Endothelial cell (in vitro differentiated cells): ENCODE measurements at regions not wholly inside any gene's neighbourhood (a gene's known extent, or its start where the extent isn't known, plus 50 kb on each side); places are given as distances from the start of the nearest gene placed in this dataset.
"Not testable (repeated sequence)": the region's sequence is repeated elsewhere in the genome, so short reads cannot be mapped to it uniquely, and the experiment has no call there.

Experiments
- DNase-seq: peaks from one replicate; pipeline ENCODE4 v3.0.0; 2021; ENCODE audit warnings: low spot score
- H3K27ac Mint-ChIP-seq: one replicate; pipeline ENCODE4 v1.8.0; 2021; ENCODE audit warnings: mixed read lengths, inconsistent platforms; ENCODE audit not compliant: unreplicated experiment
- H3K27me3 Mint-ChIP-seq: one replicate; pipeline ENCODE4 v1.8.0; 2021; ENCODE audit warnings: mild to moderate bottlenecking, moderate library complexity, mixed read lengths, inconsistent platforms; ENCODE audit not compliant: unreplicated experiment
- H3K36me3 Mint-ChIP-seq: one replicate; pipeline ENCODE4 v1.8.0; 2021; ENCODE audit warnings: mild to moderate bottlenecking, low read depth, mixed read lengths, inconsistent platforms; ENCODE audit not compliant: unreplicated experiment
- H3K4me1 Mint-ChIP-seq: one replicate; pipeline ENCODE4 v1.8.0; 2021; ENCODE audit warnings: mild to moderate bottlenecking, mixed read lengths, inconsistent platforms; ENCODE audit not compliant: unreplicated experiment
- H3K4me3 Mint-ChIP-seq: one replicate; pipeline ENCODE4 v1.8.0; 2021; ENCODE audit warnings: mild to moderate bottlenecking, mixed read lengths, inconsistent platforms; ENCODE audit not compliant: unreplicated experiment
- H3K9me3 Mint-ChIP-seq: one replicate; pipeline ENCODE4 v1.8.0; 2021; ENCODE audit warnings: mixed read lengths, inconsistent platforms; ENCODE audit not compliant: unreplicated experiment
- CTCF ChIP-seq: fragments of 200-600 bp; sonication (generic); IDR thresholded peaks from one replicate; pipeline ENCODE4 v1.5.0; 2021; ENCODE audit warnings: antibody characterized with exemption; ENCODE audit not compliant: unreplicated experiment

- no peaks in the 10 kb centered on the region for H3K9me3 Mint-ChIP-seq
- TF ChIP-seq CTCF = no peak
- no peak for DNase-seq
- H3K4me3 Mint-ChIP-seq = no peak overlapping the region
- no peak overlapping the region for H3K27ac Mint-ChIP-seq
- H3K36me3 Mint-ChIP-seq = no peaks in the 10 kb centered on the region
- H3K27me3 Mint-ChIP-seq = peaks cover 21% of the 10 kb centered on the region
- H3K4me1 Mint-ChIP-seq = no peaks in the 10 kb centered on the region
These were observed 63.8 kb upstream of the VPREB1 start for GRCh38 chr22:22180738-22181285.

DNA sequence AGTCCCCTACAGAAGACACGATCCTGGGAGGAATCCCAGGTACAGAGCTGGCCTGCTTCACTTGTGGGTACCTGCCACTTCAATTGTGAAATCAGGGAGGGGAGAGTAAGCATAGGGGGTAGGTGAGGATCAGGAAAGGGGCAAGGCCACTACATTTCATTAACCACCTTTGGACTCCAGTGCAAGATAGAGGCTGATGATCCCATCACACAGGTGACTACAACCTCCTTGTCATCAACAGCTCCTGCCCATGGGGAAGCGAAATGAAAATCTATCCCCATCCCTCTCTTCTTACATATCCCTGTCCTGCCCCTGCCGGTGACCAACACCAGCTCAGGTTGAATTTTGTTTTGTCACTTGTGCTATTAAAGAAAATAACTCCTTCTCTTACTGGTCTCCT, 64.7 kb upstream of the VPREB1 start:
- DNase-seq = no peak
- TF ChIP-seq CTCF = no peak
- Mint-ChIP-seq H3K4me1 (no peaks in the 10 kb centered on the region), H3K36me3 (no peaks in the 10 kb centered on the region), H3K9me3 (no peaks in the 10 kb centered on the region), H3K27ac (no peak overlapping the region), H3K4me3 (no peak overlapping the region), H3K27me3 (peaks cover 18% of the 10 kb centered on the region)

DNA sequence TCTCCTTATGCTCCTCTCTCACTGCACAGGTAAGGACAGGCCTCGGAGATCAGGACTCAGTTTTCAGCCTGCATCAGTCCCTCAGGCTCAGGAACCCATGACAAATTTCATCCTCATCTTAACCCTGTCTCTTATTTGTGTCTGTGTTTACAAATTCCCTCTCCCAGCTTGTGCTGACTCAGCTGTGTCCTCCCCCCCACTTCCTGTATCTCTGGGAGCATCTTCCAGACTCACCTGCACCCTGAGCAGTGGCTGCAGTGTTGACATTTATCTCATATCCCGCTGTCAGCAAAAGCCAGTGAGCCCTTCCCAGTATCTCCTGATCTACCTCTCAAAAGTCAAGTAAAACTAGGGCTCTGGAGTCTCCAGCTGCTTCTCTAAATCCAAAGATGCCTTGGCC, 65.6 kb upstream of the VPREB1 start:
- Mint-ChIP-seq H3K4me3 (no peak overlapping the region), H3K27ac (no peak overlapping the region), H3K9me3 (no peaks in the 10 kb centered on the region), H3K36me3 (no peaks in the 10 kb centered on the region), H3K27me3 (peaks cover 14% of the 10 kb centered on the region), H3K4me1 (no peaks in the 10 kb centered on the region)
- TF ChIP-seq CTCF = no peak
- no peak for DNase-seq

DNA sequence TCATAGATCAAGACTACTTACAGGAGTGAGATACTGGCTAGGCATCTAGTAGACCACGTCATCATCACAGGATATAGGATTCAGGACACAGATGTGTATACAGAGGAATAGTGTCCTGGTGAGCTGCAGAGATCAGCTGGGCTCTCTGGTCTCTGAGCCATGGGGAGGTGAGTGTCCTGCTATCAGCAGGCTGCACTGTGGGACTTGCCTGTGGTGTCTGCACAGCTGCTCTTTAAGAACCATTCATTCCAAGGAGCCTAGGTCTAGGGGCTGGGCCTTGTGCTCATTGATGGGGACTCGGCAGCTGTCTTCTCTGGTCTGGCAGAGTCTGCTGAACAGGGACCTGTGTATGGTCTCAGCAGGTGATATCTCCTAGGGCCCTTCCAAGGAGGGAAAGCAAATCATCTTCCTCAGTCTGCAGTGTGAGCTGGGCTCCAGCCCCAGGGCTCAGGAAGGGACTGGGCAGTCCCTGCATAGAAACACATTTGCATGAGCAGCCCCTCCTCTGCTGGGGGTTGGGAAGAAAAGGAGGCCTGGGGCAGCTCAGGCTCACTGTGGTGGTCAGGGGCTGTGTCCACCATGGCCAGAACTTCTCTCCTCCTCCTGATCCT, 66.1 kb upstream of the VPREB1 start:
- TF ChIP-seq CTCF = no peak
- no peak overlapping the region for H3K27ac Mint-ChIP-seq
- peaks cover 14% of the 10 kb centered on the region for H3K27me3 Mint-ChIP-seq
- no peaks in the 10 kb centered on the region for H3K9me3 Mint-ChIP-seq
- no peak for DNase-seq
- H3K36me3 Mint-ChIP-seq = no peaks in the 10 kb centered on the region
- no peak overlapping the region for H3K4me3 Mint-ChIP-seq
- no peaks in the 10 kb centered on the region for H3K4me1 Mint-ChIP-seq

DNA sequence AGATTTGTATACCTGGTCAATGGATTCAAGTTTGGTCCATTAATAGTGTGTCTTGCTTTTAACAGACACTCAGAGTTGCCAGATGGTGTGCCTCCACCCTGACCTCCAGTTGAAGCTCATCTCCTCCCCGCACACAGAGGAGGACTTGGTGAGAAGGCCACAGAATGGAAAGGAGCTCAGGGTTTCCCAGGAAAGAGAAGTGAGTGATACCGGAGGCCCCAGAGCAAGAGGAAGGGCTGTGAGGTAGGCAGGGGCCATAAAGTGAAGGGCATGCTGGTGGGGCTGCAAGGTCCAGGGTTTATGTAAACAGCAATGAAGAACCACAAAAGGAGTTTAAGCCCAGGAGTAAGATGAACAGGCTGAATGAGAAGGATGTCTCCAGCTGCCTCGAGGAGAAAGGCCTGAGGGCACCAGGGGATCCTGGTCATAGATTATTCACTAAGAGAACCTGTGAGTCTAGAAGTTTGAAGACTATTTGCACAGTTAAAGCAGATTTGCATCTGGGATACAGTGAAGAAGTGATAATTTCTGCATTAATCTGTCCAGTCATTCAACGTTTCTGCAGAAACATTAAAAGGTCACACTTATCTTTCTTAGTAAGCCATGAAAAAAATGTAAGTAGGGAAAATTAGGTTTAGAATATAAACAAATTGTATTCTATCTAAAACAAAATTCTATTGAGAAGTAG, 67.5 kb upstream of the VPREB1 start:
- no peaks in the 10 kb centered on the region for H3K9me3 Mint-ChIP-seq
- H3K36me3 Mint-ChIP-seq = no peaks in the 10 kb centered on the region
- no peak overlapping the region for H3K4me3 Mint-ChIP-seq
- no peak overlapping the region for H3K27ac Mint-ChIP-seq
- H3K27me3 Mint-ChIP-seq = peaks cover 13% of the 10 kb centered on the region
- DNase-seq = no peak
- no peak for TF ChIP-seq CTCF
- H3K4me1 Mint-ChIP-seq = no peaks in the 10 kb centered on the region

DNA sequence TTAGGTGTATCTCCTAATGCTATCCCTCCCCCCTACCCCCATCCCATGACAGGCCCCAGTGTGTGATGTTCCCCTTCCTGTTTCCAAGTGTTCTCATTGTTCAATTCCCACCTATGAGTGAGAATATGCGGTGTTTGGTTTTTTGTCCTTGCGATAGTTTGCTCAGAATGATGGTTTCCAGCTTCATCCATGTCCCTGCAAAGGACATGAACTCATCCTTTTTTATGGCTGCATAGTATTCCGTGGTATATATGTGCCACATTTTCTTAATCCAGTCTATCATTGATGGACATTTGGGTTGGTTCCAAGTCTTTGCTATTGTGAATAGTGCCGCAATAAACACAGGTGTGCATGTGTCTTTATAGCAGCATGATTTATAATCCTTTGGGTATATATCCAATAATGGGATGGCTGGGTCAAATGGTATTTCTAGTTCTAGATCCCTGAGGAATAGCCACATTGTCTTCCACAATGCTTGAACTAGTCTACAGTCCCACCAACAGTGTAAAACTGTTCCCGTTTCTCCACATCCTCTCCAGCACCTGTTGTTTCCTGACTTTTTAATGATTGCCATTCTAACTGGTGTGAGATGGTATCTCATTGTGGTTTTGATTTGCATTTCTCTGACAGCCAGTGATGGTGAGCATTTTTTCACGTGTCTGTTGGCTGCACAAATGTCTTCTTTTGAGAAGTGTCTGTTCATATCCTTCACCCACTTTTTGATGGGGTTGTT, 71.5 kb upstream of the VPREB1 start:
- not testable (repeated sequence) for DNase-seq, H3K4me3 Mint-ChIP-seq, H3K4me1 Mint-ChIP-seq, H3K36me3 Mint-ChIP-seq, H3K27ac Mint-ChIP-seq, H3K9me3 Mint-ChIP-seq
- peaks cover 14% of the 10 kb centered on the region for H3K27me3 Mint-ChIP-seq
